Mesenchymal stem cell (in vitro differentiated cells and primary cell): ENCODE measurements at regions not wholly inside any gene's neighbourhood (a gene's known extent, or its start where the extent isn't known, plus 50 kb on each side); places are given as distances from the start of the nearest gene placed in this dataset.
A peak's percentile ranks its signal among the peaks of the same experiment; 100 is the strongest.

Experiments
- DNase-seq: peaks from one replicate; pipeline ENCODE4 v3.0.0-alpha.2; 2013
- H2AFZ ChIP-seq: one replicate; pipeline ENCODE4 v1.6.1; 2013; ENCODE audit warnings: low read depth, mild to moderate bottlenecking, control low read depth, inconsistent platforms, low read length, moderate library complexity
- H2AK5ac ChIP-seq: 2 replicates; pipeline ENCODE4 v1.6.1; 2013; ENCODE audit warnings: low read length, moderate library complexity, mild to moderate bottlenecking, inconsistent platforms; ENCODE audit not compliant: severe bottlenecking
- H2BK120ac ChIP-seq: one replicate; pipeline ENCODE4 v1.6.1; 2013; ENCODE audit warnings: low read depth, mild to moderate bottlenecking, inconsistent platforms, low read length, moderate library complexity
- H2BK12ac ChIP-seq, 2 experiments: one replicate each; pipeline ENCODE4 v1.6.1; 2013; ENCODE audit warnings: inconsistent platforms in 2 of 2, low read length in 2 of 2, mild to moderate bottlenecking in 2 of 2, moderate library complexity in 2 of 2, control low read depth in 1 of 2
- H2BK15ac ChIP-seq: one replicate; pipeline ENCODE4 v1.6.1; 2013; ENCODE audit warnings: mild to moderate bottlenecking, low read depth, inconsistent platforms; ENCODE audit not compliant: poor library complexity, severe bottlenecking
- H2BK5ac ChIP-seq: 2 replicates; pipeline ENCODE4 v1.6.1; 2013; ENCODE audit warnings: low read depth, mild to moderate bottlenecking, low read length, control low read depth, inconsistent platforms; ENCODE audit not compliant: poor library complexity, severe bottlenecking
- H3K14ac ChIP-seq, 2 experiments: one replicate each; pipeline ENCODE4 v1.6.1; 2013; ENCODE audit warnings: inconsistent platforms in 2 of 2, low read length in 2 of 2, control low read depth in 1 of 2, mild to moderate bottlenecking in 1 of 2, moderate library complexity in 1 of 2
- H3K18ac ChIP-seq, 2 experiments: one replicate each; pipeline ENCODE4 v1.6.1; 2013; ENCODE audit warnings: inconsistent platforms in 2 of 2, low read length in 2 of 2, control low read depth in 1 of 2, low read depth in 1 of 2, mild to moderate bottlenecking in 1 of 2
- H3K23ac ChIP-seq, 2 experiments: one replicate each; pipeline ENCODE4 v1.6.1; 2013; ENCODE audit warnings: inconsistent platforms in 2 of 2, low read length in 2 of 2, mild to moderate bottlenecking in 2 of 2, moderate library complexity in 2 of 2, control low read depth in 1 of 2
- H3K27ac ChIP-seq: 2 replicates; pipeline ENCODE4 v1.5.1; 2013; ENCODE audit warnings: mild to moderate bottlenecking, moderate library complexity, low read length, control low read depth, inconsistent platforms; ENCODE audit not compliant: poor library complexity, severe bottlenecking
- H3K27me3 ChIP-seq, 2 experiments: 2 replicates each; pipeline versions ENCODE4 v1.6.1 to v1.7.0; 2013; ENCODE audit warnings: low read length in 2 of 2, mild to moderate bottlenecking in 2 of 2, moderate library complexity in 2 of 2, control low read depth in 1 of 2, inconsistent platforms in 1 of 2; ENCODE audit not compliant: control insufficient read depth in 1 of 2, insufficient read depth in 1 of 2
- H3K36me3 ChIP-seq, 2 experiments: 2 replicates each; pipeline versions ENCODE4 v1.6.1 to v1.7.0; 2013; ENCODE audit warnings: low read length in 2 of 2, control low read depth in 1 of 2, inconsistent platforms in 1 of 2, low read depth in 1 of 2, mild to moderate bottlenecking in 1 of 2; ENCODE audit not compliant: insufficient read depth in 2 of 2, control insufficient read depth in 1 of 2
- H3K4ac ChIP-seq, 2 experiments: one replicate each; pipeline ENCODE4 v1.6.1; 2013; ENCODE audit warnings: inconsistent platforms in 2 of 2, low read length in 2 of 2, mild to moderate bottlenecking in 2 of 2, moderate library complexity in 2 of 2, control low read depth in 1 of 2, low read depth in 1 of 2
- H3K4me1 ChIP-seq: 2 replicates; pipeline ENCODE4 v1.6.1; 2013; ENCODE audit warnings: low read depth, low read length, control low read depth; ENCODE audit not compliant: control insufficient read depth, insufficient read depth
- H3K4me2 ChIP-seq: 2 replicates; pipeline ENCODE4 v1.6.1; 2013; ENCODE audit warnings: low read length, mild to moderate bottlenecking, inconsistent platforms; ENCODE audit not compliant: poor library complexity, severe bottlenecking
- H3K4me3 ChIP-seq, 2 experiments: 2 replicates each; pipeline versions ENCODE4 v1.5.1 to v1.7.0; 2013; ENCODE audit warnings: low read length in 2 of 2, mild to moderate bottlenecking in 2 of 2, control low read depth in 1 of 2, low read depth in 1 of 2; ENCODE audit not compliant: insufficient read depth in 1 of 2
- H3K79me1 ChIP-seq: replicated peaks from 2 replicates; pipeline ENCODE4 v1.6.1; 2013; ENCODE audit warnings: mild to moderate bottlenecking, control low read depth, low read length, inconsistent platforms; ENCODE audit not compliant: poor library complexity, severe bottlenecking
- H3K9ac ChIP-seq: 2 replicates; pipeline ENCODE4 v1.7.0; 2013; ENCODE audit warnings: mild to moderate bottlenecking, low read length, moderate library complexity
- H3K9me3 ChIP-seq: 2 replicates; pipeline ENCODE4 v1.7.0; 2013; ENCODE audit warnings: mild to moderate bottlenecking, low read length; ENCODE audit not compliant: control insufficient read depth
- H4K8ac ChIP-seq: one replicate; pipeline ENCODE4 v1.6.1; 2013; ENCODE audit warnings: inconsistent platforms, mild to moderate bottlenecking, low read length, moderate library complexity
- H4K91ac ChIP-seq: one replicate; pipeline ENCODE4 v1.6.1; 2013; ENCODE audit warnings: mild to moderate bottlenecking, low read length, inconsistent platforms
- WGBS: methylation state at CpG from one replicate; pipeline ENCODE4 v1.1.7; 2013; ENCODE audit warnings: mixed read lengths; 5-methylcytosine and 5-hydroxymethylcytosine counted together

DNA sequence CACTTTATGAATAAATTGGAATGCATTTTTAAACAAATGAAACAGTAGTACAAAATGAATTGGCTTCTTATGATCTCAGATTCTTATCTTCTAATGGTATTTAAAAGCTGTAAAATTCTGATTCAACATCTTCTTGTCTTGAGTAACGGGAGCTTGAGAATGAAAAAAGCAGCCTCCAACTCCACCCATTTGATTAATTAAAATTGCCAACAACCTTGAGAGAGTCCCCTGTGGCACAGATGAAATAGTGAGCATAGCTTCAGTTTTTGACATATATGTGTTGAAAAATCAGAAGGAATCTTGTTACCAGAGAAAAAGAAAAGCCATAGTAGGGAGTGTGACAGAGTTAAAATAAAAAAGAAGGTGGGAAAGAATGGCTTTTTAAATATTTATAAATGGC, 1426.1 kb upstream of the CDH8 start:
- Histone ChIP-seq H3K18ac (no peak overlapping the region), H2BK120ac (no peak overlapping the region), H3K4me2 (no peak overlapping the region), H4K8ac (no peak overlapping the region), H3K9me3 (no peaks in the 10 kb centered on the region), H3K4ac (no peak overlapping the region), H3K27me3 (no peaks in the 10 kb centered on the region), H3K23ac (no peak overlapping the region), H4K91ac (no peak overlapping the region), H2BK12ac (no peak overlapping the region), H3K14ac (no peak overlapping the region), H3K27ac (no peak overlapping the region), H3K4me1 (no peaks in the 10 kb centered on the region), H3K79me1 (no peaks in the 10 kb centered on the region), H2AFZ (no peak overlapping the region), H2BK5ac (no peak overlapping the region), H2BK15ac (no peak overlapping the region), H2AK5ac (no peak overlapping the region), H3K4me3 (no peak overlapping the region), H3K36me3 (no peaks in the 10 kb centered on the region), H3K9ac (no peak overlapping the region)
- no peak for DNase-seq
- no CpG with 5 or more reads among the region's 1 CpG for WGBS

DNA sequence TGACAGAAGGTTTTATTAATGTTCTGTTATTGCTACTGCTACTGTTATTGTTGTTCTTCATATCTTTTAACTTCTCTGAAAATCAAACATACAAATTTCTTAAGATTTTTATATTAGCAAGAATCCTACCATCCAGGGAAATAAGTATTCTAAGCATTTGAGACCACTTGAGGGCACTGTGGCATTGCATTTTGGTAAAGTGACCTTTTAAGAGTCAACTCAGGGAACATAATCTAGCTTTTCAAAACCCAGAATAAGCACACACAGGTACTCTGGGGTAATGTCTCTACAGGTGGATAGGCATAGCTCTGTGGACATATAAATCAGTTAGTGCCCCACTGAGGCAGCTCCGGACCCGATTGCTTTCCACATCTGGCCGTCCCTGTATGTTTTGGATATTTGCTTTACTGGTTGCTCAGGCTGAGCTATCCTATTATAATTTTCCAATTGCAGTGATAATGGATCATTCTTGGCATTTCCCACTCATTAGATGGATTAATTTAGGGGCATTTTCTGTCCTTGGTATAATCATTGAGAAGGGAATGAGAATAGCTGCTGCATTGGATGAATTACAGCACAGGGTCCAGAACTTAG, 1425.1 kb upstream of the CDH8 start:
- Histone ChIP-seq H2BK120ac (no peak overlapping the region), H2BK5ac (no peak overlapping the region), H3K27me3 (no peaks in the 10 kb centered on the region), H3K9me3 (no peaks in the 10 kb centered on the region), H2AK5ac (no peak overlapping the region), H3K4me3 (no peak overlapping the region), H3K36me3 (no peaks in the 10 kb centered on the region), H3K27ac (no peak overlapping the region), H2AFZ (no peak overlapping the region), H3K4ac (no peak overlapping the region), H3K18ac (no peak overlapping the region), H2BK15ac (no peak overlapping the region), H3K23ac (no peak overlapping the region), H3K4me1 (no peaks in the 10 kb centered on the region), H4K91ac (no peak overlapping the region), H3K9ac (no peak overlapping the region), H3K14ac (no peak overlapping the region), H4K8ac (no peak overlapping the region), H3K4me2 (no peak overlapping the region), H3K79me1 (no peaks in the 10 kb centered on the region), H2BK12ac (no peak overlapping the region)
- WGBS: 87% methylated on average over 3 of the region's 3 CpGs
- DNase-seq: peak; percentile 65

DNA sequence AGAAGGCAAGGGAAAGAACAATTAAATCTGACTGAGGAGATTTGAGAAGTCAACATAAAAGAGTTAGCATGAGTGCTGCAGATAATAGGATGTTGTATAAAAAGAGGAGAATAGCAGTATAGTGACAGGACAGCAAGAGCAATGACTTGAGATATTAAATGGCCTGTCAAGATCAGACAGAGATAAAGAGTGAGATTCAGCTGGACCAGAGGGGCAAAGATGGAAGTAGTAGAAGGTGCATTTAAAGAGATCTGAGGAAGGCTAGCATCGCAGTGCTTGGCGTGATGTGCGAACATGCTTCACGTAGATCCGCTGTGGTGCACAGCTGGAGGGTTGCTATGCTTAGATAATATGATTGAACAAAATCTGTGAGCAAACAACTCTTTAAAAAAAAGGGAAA, 1422.6 kb upstream of the CDH8 start:
- Histone ChIP-seq H3K4ac (no peak overlapping the region), H2BK12ac (no peak overlapping the region), H3K9ac (no peak overlapping the region), H2BK15ac (no peak overlapping the region), H4K91ac (no peak overlapping the region), H3K18ac (no peak overlapping the region), H3K4me3 (no peak overlapping the region), H3K9me3 (no peaks in the 10 kb centered on the region), H4K8ac (no peak overlapping the region), H2BK120ac (no peak overlapping the region), H2AK5ac (no peak overlapping the region), H3K27me3 (no peaks in the 10 kb centered on the region), H3K4me1 (no peaks in the 10 kb centered on the region), H3K14ac (no peak overlapping the region), H3K79me1 (no peaks in the 10 kb centered on the region), H3K4me2 (no peak overlapping the region), H2BK5ac (no peak overlapping the region), H3K36me3 (no peaks in the 10 kb centered on the region), H2AFZ (no peak overlapping the region), H3K27ac (no peak overlapping the region), H3K23ac (no peak overlapping the region)
- 100% methylated on average over 1 of the region's 5 CpGs for WGBS
- DNase-seq: peak; percentile 1

DNA sequence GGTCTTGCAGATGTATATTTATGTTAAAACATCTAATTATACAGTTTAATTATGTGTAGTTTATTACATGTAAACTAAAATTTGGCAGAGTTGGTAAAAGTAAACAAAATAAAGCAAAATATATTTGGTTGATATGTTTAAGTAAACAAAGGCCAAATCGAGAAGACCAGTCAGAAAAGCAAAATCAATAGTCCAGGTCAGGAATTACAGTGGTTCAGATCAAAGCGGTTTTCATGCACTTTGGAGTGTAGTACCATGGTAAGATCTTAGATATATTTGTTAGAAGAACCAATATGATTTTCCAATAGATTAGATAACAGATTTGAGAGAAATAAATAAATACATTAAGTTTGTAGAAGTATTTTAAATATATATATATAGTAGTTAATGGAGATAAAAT, 1421.6 kb upstream of the CDH8 start:
- no peaks in the 10 kb centered on the region for H3K79me1 ChIP-seq
- no peaks in the 10 kb centered on the region for H3K27me3 ChIP-seq
- 75% methylated on average over 1 of the region's 2 CpGs for WGBS

More for the DNA sequence above, 1421.6 kb upstream of the CDH8 start:
- Histone ChIP-seq H4K8ac (no peak overlapping the region), H2BK12ac (no peak overlapping the region), H2BK120ac (no peak overlapping the region), H3K9ac (no peak overlapping the region), H3K4me1 (no peaks in the 10 kb centered on the region), H2AK5ac (no peak overlapping the region), H2BK5ac (no peak overlapping the region), H2BK15ac (no peak overlapping the region), H3K4me2 (no peak overlapping the region), H3K4ac (no peak overlapping the region), H3K18ac (no peak overlapping the region), H3K14ac (no peak overlapping the region), H3K4me3 (no peak overlapping the region), H4K91ac (no peak overlapping the region), H3K36me3 (no peaks in the 10 kb centered on the region), H3K23ac (no peak overlapping the region), H2AFZ (no peak overlapping the region), H3K27ac (no peak overlapping the region), H3K9me3 (no peaks in the 10 kb centered on the region)
- DNase-seq: no peak
